Erythroblast (primary cell): ENCODE measurements at regions not wholly inside any gene's neighbourhood (a gene's known extent, or its start where the extent isn't known, plus 50 kb on each side); places are given as distances from the start of the nearest gene placed in this dataset.

Source experiments
- GATA1 ChIP-seq: IDR thresholded peaks from 2 replicates; pipeline ENCODE4 v1.6.1; 2011; ENCODE audit warnings: low read depth, mild to moderate bottlenecking, control low read depth, low read length, moderate library complexity
- POLR2A ChIP-seq: IDR thresholded peaks from 2 replicates; pipeline ENCODE4 v1.6.1; 2011; ENCODE audit warnings: mild to moderate bottlenecking, low read length

DNA sequence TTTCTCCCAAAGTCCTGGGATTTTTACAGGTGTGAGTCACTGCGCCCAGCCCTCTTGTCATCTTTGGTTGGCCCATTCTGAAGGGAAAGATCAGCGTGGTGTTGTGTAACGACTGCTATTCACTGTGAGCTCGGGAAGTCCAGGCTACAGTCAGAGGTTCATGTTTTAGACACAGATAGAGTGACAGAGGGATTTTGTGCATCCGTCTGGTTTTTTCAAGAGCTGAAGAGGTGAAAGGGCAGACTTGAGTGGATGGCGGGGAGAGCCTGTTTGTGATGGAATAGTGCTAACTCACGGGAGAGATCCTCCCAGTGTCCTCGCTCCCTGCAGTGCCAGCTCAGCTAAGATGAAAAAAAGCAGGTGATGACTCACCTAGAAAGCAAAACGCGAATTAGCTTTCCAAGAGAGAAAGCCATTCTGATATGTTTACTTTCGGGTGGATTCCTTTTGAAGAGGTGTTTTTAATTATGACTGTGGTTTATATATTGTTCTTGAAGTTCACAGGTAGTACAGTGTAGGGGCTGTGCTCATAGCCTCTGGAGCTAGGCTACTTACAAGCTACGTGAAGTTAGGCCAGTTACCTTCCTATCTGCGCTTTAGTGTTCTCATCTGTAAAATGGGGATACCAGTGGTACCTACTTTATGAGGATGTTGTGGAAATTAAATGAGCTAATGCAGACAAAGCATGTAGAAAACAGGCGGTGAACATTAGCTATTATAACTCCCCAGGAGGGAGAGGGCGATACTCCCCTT, 67.2 kb downstream of the C11orf91 start:
- no peak for TF ChIP-seq POLR2A
- TF ChIP-seq GATA1, result no peak
